HCT116 (cell line): ENCODE measurements at regions not wholly inside any gene's neighbourhood (a gene's known extent, or its start where the extent isn't known, plus 50 kb on each side); places are given as distances from the start of the nearest gene placed in this dataset.
"Not testable (repeated sequence)": the region's sequence is repeated elsewhere in the genome, so short reads cannot be mapped to it uniquely, and the experiment has no call there.

ENCODE experiments used
- EGR1 ChIP-seq: IDR thresholded peaks from 2 replicates; pipeline ENCODE4 v1.6.1; 2012; ENCODE audit warnings: low read depth
- EZH2 ChIP-seq: fragments of 200-600 bp; sonication (generic); IDR thresholded peaks from 2 replicates; pipeline ENCODE4 v1.6.1; 2017; ENCODE audit warnings: antibody characterized with exemption, mixed run types
- EZH2phosphoT487 ChIP-seq: fragments of 200-600 bp; IDR thresholded peaks from 2 replicates; pipeline ENCODE4 v1.6.1; 2018; ENCODE audit warnings: antibody characterized with exemption, borderline replicate concordance
- FOSL1 ChIP-seq: IDR thresholded peaks from 2 replicates; pipeline ENCODE4 v1.6.1; 2012; ENCODE audit warnings: low read depth
- JUND ChIP-seq: IDR thresholded peaks from 2 replicates; pipeline ENCODE4 v1.6.1; 2012
- POLR2A ChIP-seq: IDR thresholded peaks from 2 replicates; pipeline ENCODE4 v1.7.0; 2011; ENCODE audit warnings: borderline replicate concordance; ENCODE audit not compliant: insufficient read depth, insufficient read length; ENCODE audit errors: extremely low read depth
- POLR2AphosphoS5 ChIP-seq: IDR thresholded peaks from 2 replicates; pipeline ENCODE4 v1.6.1; 2011; ENCODE audit warnings: mild to moderate bottlenecking, low read depth, low read length, moderate library complexity
- RAD21 ChIP-seq: IDR thresholded peaks from 2 replicates; pipeline ENCODE4 v1.6.1; 2012; ENCODE audit warnings: low read depth, mild to moderate bottlenecking
- SIN3A ChIP-seq: IDR thresholded peaks from 2 replicates; pipeline ENCODE4 v1.6.1; 2012; ENCODE audit warnings: low read depth
- TCF7L2 ChIP-seq: IDR thresholded peaks from 2 replicates; pipeline ENCODE4 v1.7.0; 2011; ENCODE audit warnings: borderline replicate concordance, inconsistent platforms; ENCODE audit not compliant: insufficient read depth, insufficient read length; ENCODE audit errors: extremely low read depth
- ZNF274 ChIP-seq: fragments of 200-500 bp; sonication (Bioruptor generic); IDR thresholded peaks from 2 replicates; pipeline ENCODE4 v1.6.1; 2014; ENCODE audit warnings: mild to moderate bottlenecking, low read depth, low read length, inconsistent platforms
- TF ChIP-seq, protein P1 (sequence below), 3 experiments: fragments of 200-600 bp in 1 of 3; sonication (generic) in 1 of 3; IDR thresholded peaks in 2 of 3; conservative IDR thresholded peaks in 1 of 3; 2 replicates each; pipeline ENCODE4 v1.5.1; 2012 to 2017; ENCODE audit warnings: low read depth in 2 of 3, low read length in 2 of 3, antibody characterized with exemption in 1 of 3, borderline replicate concordance in 1 of 3, control low read depth in 1 of 3, mild to moderate bottlenecking in 1 of 3, mixed read lengths in 1 of 3, mixed run types in 1 of 3, moderate library complexity in 1 of 3; ENCODE audit not compliant: insufficient read depth in 1 of 3
- TF ChIP-seq, protein P2 (sequence below): IDR thresholded peaks from 2 replicates; pipeline ENCODE4 v1.6.1; 2012
- TF ChIP-seq, protein P3 (sequence below): IDR thresholded peaks from 2 replicates; pipeline ENCODE4 v1.6.1; 2012

DNA sequence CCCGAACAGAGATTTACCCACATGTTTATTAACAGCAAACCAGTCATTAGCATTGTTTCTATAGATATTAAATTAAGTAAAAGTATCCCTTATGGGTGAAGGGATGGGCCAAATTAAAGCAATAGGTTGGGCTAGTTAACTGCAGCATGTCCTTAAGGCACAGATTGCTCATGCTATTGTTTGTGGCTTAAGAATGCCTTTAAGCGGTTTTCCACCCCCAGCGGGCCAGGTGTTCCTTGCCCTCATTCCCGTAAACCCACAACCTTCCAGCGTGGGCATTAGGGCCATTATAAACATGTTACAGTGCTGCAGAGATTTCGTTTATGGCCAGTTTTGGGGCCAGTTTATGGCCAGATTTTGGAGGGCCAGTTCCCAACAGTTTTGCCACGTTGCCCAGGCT lies 245.3 kb upstream of the PROK2 start:
- TF ChIP-seq ZNF274, FOSL1, POLR2A, EGR1, TCF7L2, SIN3A, RAD21, POLR2AphosphoS5, EZH2, JUND, EZH2phosphoT487: not testable (repeated sequence)
- TF ChIP-seq, protein P1, sequence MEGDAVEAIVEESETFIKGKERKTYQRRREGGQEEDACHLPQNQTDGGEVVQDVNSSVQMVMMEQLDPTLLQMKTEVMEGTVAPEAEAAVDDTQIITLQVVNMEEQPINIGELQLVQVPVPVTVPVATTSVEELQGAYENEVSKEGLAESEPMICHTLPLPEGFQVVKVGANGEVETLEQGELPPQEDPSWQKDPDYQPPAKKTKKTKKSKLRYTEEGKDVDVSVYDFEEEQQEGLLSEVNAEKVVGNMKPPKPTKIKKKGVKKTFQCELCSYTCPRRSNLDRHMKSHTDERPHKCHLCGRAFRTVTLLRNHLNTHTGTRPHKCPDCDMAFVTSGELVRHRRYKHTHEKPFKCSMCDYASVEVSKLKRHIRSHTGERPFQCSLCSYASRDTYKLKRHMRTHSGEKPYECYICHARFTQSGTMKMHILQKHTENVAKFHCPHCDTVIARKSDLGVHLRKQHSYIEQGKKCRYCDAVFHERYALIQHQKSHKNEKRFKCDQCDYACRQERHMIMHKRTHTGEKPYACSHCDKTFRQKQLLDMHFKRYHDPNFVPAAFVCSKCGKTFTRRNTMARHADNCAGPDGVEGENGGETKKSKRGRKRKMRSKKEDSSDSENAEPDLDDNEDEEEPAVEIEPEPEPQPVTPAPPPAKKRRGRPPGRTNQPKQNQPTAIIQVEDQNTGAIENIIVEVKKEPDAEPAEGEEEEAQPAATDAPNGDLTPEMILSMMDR (IDR thresholded peaks at IDR 0.05 in 2 of 3, conservative IDR thresholded peaks at IDR 0.05 in 1 of 3; ENCODE audit: borderline replicate concordance in 1 of 3, insufficient read depth in 1 of 3, low read depth in 2 of 3, low read length in 2 of 3), result not testable (repeated sequence)
- TF ChIP-seq, protein P2, sequence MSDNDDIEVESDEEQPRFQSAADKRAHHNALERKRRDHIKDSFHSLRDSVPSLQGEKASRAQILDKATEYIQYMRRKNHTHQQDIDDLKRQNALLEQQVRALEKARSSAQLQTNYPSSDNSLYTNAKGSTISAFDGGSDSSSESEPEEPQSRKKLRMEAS, result not testable (repeated sequence)
- TF ChIP-seq, protein P3, sequence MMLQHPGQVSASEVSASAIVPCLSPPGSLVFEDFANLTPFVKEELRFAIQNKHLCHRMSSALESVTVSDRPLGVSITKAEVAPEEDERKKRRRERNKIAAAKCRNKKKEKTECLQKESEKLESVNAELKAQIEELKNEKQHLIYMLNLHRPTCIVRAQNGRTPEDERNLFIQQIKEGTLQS, result not testable (repeated sequence)
